ENCODE measurements at regions not wholly inside any gene's neighbourhood (a gene's known extent, or its start where the extent isn't known, plus 50 kb on each side); places are given as distances from the start of the nearest gene placed in this dataset.

GRCh38 chr5:106489004-106489403 is 1181.7 kb downstream of the EFNA5 start:
- TF ChIP-seq, protein P1, sequence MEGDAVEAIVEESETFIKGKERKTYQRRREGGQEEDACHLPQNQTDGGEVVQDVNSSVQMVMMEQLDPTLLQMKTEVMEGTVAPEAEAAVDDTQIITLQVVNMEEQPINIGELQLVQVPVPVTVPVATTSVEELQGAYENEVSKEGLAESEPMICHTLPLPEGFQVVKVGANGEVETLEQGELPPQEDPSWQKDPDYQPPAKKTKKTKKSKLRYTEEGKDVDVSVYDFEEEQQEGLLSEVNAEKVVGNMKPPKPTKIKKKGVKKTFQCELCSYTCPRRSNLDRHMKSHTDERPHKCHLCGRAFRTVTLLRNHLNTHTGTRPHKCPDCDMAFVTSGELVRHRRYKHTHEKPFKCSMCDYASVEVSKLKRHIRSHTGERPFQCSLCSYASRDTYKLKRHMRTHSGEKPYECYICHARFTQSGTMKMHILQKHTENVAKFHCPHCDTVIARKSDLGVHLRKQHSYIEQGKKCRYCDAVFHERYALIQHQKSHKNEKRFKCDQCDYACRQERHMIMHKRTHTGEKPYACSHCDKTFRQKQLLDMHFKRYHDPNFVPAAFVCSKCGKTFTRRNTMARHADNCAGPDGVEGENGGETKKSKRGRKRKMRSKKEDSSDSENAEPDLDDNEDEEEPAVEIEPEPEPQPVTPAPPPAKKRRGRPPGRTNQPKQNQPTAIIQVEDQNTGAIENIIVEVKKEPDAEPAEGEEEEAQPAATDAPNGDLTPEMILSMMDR (IDR thresholded peaks at IDR 0.05): no peak
- TF ChIP-seq POLR2AphosphoS5 (IDR thresholded peaks at IDR 0.05) (no peak), EP300 (IDR thresholded peaks at IDR 0.05) (no peak)

Measured in sigmoid colon (tissue), 4 donors.